ENCODE measurements at regions not wholly inside any gene's neighbourhood (a gene's known extent, or its start where the extent isn't known, plus 50 kb on each side); places are given as distances from the start of the nearest gene placed in this dataset.

- no peak for TF ChIP-seq SIX5 (IDR thresholded peaks at IDR 0.05; ENCODE audit: low read depth, low read length, severe bottlenecking)
- TF ChIP-seq TCF7 (IDR thresholded peaks at IDR 0.05; ENCODE audit: borderline replicate concordance) = no peak
- TF ChIP-seq MTA2 (IDR thresholded peaks at IDR 0.05; ENCODE audit: low read depth) = no peak
These were observed 1441.6 kb downstream of the SUCLG1 start (continued) for GRCh38 chr2:83017366-83018090.

DNA sequence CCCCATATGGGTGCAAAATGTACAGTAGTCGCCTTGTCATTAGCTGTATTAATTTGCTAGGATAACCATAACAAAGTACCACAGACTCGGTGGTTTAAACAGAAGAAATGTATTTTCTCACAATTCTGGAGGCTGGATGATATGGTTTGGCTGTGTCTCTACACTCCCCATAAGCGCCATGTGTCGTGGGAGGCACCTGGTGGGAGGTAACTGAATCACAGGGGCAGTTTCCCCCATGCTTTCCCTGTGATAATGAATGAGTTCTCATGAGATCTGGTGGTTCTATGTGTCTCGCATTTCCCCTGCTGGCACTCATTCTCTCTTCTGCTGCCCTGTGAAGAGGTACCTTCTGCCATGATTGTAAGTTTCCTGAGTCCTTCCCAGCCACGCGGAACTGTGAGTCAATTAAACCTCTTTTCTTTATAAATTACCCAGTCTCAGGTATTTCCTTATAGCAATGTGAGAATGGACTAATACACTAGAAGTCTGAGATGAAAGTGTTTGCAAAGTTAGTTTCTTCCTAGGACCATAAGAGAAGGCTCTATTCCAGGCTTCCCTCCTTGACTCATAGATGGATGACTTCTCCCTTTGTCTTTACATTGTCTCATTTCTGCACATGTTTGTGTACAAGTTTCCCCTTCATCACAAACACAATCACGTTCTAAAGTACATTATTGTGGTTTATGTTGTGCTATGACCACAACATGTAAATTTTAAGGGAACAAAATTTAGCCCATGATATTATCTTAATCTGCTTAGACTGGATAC, 1442.6 kb downstream of the SUCLG1 start:
- SMC1A ChIA-PET (ENCODE audit: uncharacterized antibody, unreplicated experiment) = no interaction called here
- Histone ChIP-seq H3K9me3 (replicated peaks; ENCODE audit: control insufficient read depth, insufficient read depth, low read length) (no peaks in the 10 kb centered on the region), H3K4me2 (ENCODE audit: control insufficient read depth, insufficient read depth) (no peak overlapping the region), H3K4me3 (no peak overlapping the region), H4K20me1 (ENCODE audit: control insufficient read depth, insufficient read depth) (no peaks in the 10 kb centered on the region), H2AFZ (ENCODE audit: control insufficient read depth, low read depth, low read length) (no peak overlapping the region), H3K4me1 (ENCODE audit: control insufficient read depth, insufficient read depth, low read length) (no peaks in the 10 kb centered on the region), H3K27ac (ENCODE audit: control insufficient read depth, insufficient read depth) (no peak overlapping the region), H3K79me2 (ENCODE audit: control insufficient read depth, insufficient read depth, low read length) (no peaks in the 10 kb centered on the region), H3K27me3 (replicated peaks in 1 of 2; ENCODE audit: control insufficient read depth in 2 of 2, insufficient read depth in 2 of 2, low read length in 1 of 2) (no peaks in the 10 kb centered on the region), H3K9ac (ENCODE audit: control insufficient read depth, insufficient read depth, low read length) (no peak overlapping the region), H3K36me3 (ENCODE audit: control insufficient read depth in 2 of 2, insufficient read depth in 2 of 2, low read length in 1 of 2) (no peaks in the 10 kb centered on the region)
- no peak for DNase-seq (ENCODE audit: low read depth, low spot score)
- RAD21 ChIA-PET (ENCODE audit: unreplicated experiment) = no interaction called here
- 16% methylated on average over 8 of the region's 8 CpGs for WGBS (ENCODE audit: insufficient coverage, insufficient replicate concordance, low lambda C conversion rate, missing lambda C conversion rate)
- BruUV-seq (replicated peaks) = no TSS peak
- POLR2A ChIA-PET = no interaction called here
- no peak for FAIRE-seq
- in situ Hi-C loops (cut with MboI) (no loop called here), intact Hi-C loops (cut with micrococcal nuclease; ENCODE audit: unreplicated experiment) (no loop called here)
- TF ChIP-seq SIN3A (IDR thresholded peaks at IDR 0.05; ENCODE audit: low read depth, low read length) (no peak), RFX5 (IDR thresholded peaks at IDR 0.05; ENCODE audit: low read depth, low read length) (no peak), SRF (IDR thresholded peaks at IDR 0.05; ENCODE audit: low read depth in 2 of 2, low read length in 2 of 2) (no peak), IKZF2 (IDR thresholded peaks at IDR 0.05) (no peak), E2F4 (IDR thresholded peaks at IDR 0.05; ENCODE audit: low read depth, low read length) (no peak)
- TF ChIP-seq, protein P1, sequence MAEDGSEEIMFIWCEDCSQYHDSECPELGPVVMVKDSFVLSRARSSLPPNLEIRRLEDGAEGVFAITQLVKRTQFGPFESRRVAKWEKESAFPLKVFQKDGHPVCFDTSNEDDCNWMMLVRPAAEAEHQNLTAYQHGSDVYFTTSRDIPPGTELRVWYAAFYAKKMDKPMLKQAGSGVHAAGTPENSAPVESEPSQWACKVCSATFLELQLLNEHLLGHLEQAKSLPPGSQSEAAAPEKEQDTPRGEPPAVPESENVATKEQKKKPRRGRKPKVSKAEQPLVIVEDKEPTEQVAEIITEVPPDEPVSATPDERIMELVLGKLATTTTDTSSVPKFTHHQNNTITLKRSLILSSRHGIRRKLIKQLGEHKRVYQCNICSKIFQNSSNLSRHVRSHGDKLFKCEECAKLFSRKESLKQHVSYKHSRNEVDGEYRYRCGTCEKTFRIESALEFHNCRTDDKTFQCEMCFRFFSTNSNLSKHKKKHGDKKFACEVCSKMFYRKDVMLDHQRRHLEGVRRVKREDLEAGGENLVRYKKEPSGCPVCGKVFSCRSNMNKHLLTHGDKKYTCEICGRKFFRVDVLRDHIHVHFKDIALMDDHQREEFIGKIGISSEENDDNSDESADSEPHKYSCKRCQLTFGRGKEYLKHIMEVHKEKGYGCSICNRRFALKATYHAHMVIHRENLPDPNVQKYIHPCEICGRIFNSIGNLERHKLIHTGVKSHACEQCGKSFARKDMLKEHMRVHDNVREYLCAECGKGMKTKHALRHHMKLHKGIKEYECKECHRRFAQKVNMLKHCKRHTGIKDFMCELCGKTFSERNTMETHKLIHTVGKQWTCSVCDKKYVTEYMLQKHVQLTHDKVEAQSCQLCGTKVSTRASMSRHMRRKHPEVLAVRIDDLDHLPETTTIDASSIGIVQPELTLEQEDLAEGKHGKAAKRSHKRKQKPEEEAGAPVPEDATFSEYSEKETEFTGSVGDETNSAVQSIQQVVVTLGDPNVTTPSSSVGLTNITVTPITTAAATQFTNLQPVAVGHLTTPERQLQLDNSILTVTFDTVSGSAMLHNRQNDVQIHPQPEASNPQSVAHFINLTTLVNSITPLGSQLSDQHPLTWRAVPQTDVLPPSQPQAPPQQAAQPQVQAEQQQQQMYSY (CRISPR knock-in tag; IDR thresholded peaks at IDR 0.05) = no peak
- ATAC-seq = no peak
- CTCF ChIA-PET = no interaction called here
